ENCODE measurements at regions not wholly inside any gene's neighbourhood (a gene's known extent, or its start where the extent isn't known, plus 50 kb on each side); places are given as distances from the start of the nearest gene placed in this dataset.
A peak's percentile ranks its signal among the peaks of the same experiment; 100 is the strongest.

GRCh38 chr11:71188073-71188472 is 64.3 kb downstream of the SHANK2 start:
- Histone ChIP-seq H3K4me1 (ENCODE audit: control insufficient read depth, insufficient read depth, low read length) (peaks cover 8% of the 10 kb centered on the region), H3K27ac (ENCODE audit: low read depth, low read length) (no peak overlapping the region), H3K9me3 (ENCODE audit: control insufficient read depth, low read length) (no peaks in the 10 kb centered on the region), H3K27me3 (ENCODE audit: control insufficient read depth, insufficient read depth, low read length, poor library complexity, severe bottlenecking) (no peaks in the 10 kb centered on the region), H3K36me3 (ENCODE audit: control insufficient read depth, insufficient read depth, low read length) (no peaks in the 10 kb centered on the region), H3K4me3 (ENCODE audit: low read length) (no peak overlapping the region), H3K9ac (ENCODE audit: extremely low read depth, low read length, poor library complexity, severe bottlenecking) (no peak overlapping the region)
- H3K4me1 Mint-ChIP-seq, result peaks cover 13% of the 10 kb centered on the region
- no peak for TF ChIP-seq CTCF (conservative IDR thresholded peaks at IDR 0.05)
- no peak for DNase-seq
- H3K4me3 Mint-ChIP-seq, result no peak overlapping the region
- H3K36me3 Mint-ChIP-seq (ENCODE audit: low read depth), result peaks cover 14% of the 10 kb centered on the region
- 95 to 100% methylated on average over 1 to 8 of the region's 8 CpGs for WGBS, 2 experiments (ENCODE audit: insufficient coverage in 1 of 2, insufficient read length in 1 of 2)
- no peaks in the 10 kb centered on the region for H3K9me3 Mint-ChIP-seq
- H3K27ac Mint-ChIP-seq, result no peak overlapping the region
- H3K27me3 Mint-ChIP-seq (ENCODE audit: insufficient read depth), result no peaks in the 10 kb centered on the region

GRCh38 chr11:71186806-71187205 is 65.6 kb downstream of the SHANK2 start:
- peak; percentile 17 for DNase-seq
- no peak overlapping the region for H3K27ac Mint-ChIP-seq
- peaks cover 16% of the 10 kb centered on the region for H3K36me3 Mint-ChIP-seq (ENCODE audit: low read depth)
- H3K27me3 Mint-ChIP-seq (ENCODE audit: insufficient read depth), result no peaks in the 10 kb centered on the region
- Histone ChIP-seq H3K9ac (ENCODE audit: extremely low read depth, low read length, poor library complexity, severe bottlenecking) (no peak overlapping the region), H3K27ac (ENCODE audit: low read depth, low read length) (no peak overlapping the region), H3K36me3 (ENCODE audit: control insufficient read depth, insufficient read depth, low read length) (no peaks in the 10 kb centered on the region), H3K4me1 (ENCODE audit: control insufficient read depth, insufficient read depth, low read length) (no peaks in the 10 kb centered on the region), H3K9me3 (ENCODE audit: control insufficient read depth, low read length) (no peaks in the 10 kb centered on the region), H3K4me3 (ENCODE audit: low read length) (no peak overlapping the region), H3K27me3 (ENCODE audit: control insufficient read depth, insufficient read depth, low read length, poor library complexity, severe bottlenecking) (no peaks in the 10 kb centered on the region)
- 90 to 95% methylated on average over 8 of the region's 8 CpGs for WGBS, 2 experiments (ENCODE audit: insufficient coverage in 1 of 2, insufficient read length in 1 of 2)
- no peak for TF ChIP-seq CTCF (conservative IDR thresholded peaks at IDR 0.05)
- no peaks in the 10 kb centered on the region for H3K9me3 Mint-ChIP-seq
- H3K4me3 Mint-ChIP-seq, result no peak overlapping the region
- peaks cover 10% of the 10 kb centered on the region for H3K4me1 Mint-ChIP-seq

GRCh38 chr11:71185411-71185810 is 67.0 kb downstream of the SHANK2 start:
- Mint-ChIP-seq H3K4me3 (no peak overlapping the region), H3K9me3 (no peaks in the 10 kb centered on the region), H3K27ac (no peak overlapping the region), H3K4me1 (peaks cover 10% of the 10 kb centered on the region), H3K27me3 (ENCODE audit: insufficient read depth) (no peaks in the 10 kb centered on the region), H3K36me3 (ENCODE audit: low read depth) (peaks cover 11% of the 10 kb centered on the region)
- Histone ChIP-seq H3K27ac (ENCODE audit: low read depth, low read length) (no peak overlapping the region), H3K9me3 (ENCODE audit: control insufficient read depth, low read length) (no peaks in the 10 kb centered on the region), H3K27me3 (ENCODE audit: control insufficient read depth, insufficient read depth, low read length, poor library complexity, severe bottlenecking) (no peaks in the 10 kb centered on the region), H3K4me1 (ENCODE audit: control insufficient read depth, insufficient read depth, low read length) (no peaks in the 10 kb centered on the region), H3K36me3 (ENCODE audit: control insufficient read depth, insufficient read depth, low read length) (no peaks in the 10 kb centered on the region), H3K4me3 (ENCODE audit: low read length) (no peak overlapping the region), H3K9ac (ENCODE audit: extremely low read depth, low read length, poor library complexity, severe bottlenecking) (no peak overlapping the region)
- DNase-seq, result no peak
- no peak for TF ChIP-seq CTCF (conservative IDR thresholded peaks at IDR 0.05)
- WGBS, 2 experiments (ENCODE audit: insufficient coverage in 1 of 2, insufficient read length in 1 of 2), result 86 to 94% methylated on average over 2 to 3 of the region's 3 CpGs
